OCI-LY3 (cell line): ENCODE measurements at regions not wholly inside any gene's neighbourhood (a gene's known extent, or its start where the extent isn't known, plus 50 kb on each side); places are given as distances from the start of the nearest gene placed in this dataset.

ENCODE experiments used
- EZH2phosphoT487 ChIP-seq: fragments of 200-600 bp; shearing (Covaris generic); IDR thresholded peaks from 2 replicates; pipeline ENCODE4 v1.6.1; 2018; ENCODE audit warnings: antibody characterized with exemption, mixed run types, low read depth
- TF ChIP-seq, protein P1 (sequence below): fragments of 200-600, 300-600 bp; sonication (generic); IDR thresholded peaks from 2 replicates; pipeline ENCODE4 v1.5.1; 2014; ENCODE audit warnings: antibody characterized with exemption, low read length, low read depth

DNA sequence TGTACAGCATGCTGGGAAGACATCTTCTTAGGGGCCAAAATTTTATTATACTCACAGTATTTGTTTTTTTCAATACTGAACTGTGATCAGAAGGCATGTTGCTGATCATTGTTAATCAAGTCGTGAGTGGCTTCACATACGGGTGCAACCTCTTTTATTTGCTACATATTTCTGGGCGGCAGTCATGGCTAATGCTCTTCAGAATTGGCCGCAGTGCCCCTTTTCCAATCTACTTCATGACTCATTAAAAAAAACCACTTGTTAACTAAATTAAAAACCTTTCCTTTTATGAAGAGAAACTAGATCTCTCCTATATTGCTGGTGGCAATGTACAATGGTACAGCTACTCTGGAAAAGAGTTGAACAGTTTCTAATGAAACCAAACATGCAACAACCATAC is 101.5 kb upstream of the C1GALT1C1 start:
- TF ChIP-seq, protein P1, sequence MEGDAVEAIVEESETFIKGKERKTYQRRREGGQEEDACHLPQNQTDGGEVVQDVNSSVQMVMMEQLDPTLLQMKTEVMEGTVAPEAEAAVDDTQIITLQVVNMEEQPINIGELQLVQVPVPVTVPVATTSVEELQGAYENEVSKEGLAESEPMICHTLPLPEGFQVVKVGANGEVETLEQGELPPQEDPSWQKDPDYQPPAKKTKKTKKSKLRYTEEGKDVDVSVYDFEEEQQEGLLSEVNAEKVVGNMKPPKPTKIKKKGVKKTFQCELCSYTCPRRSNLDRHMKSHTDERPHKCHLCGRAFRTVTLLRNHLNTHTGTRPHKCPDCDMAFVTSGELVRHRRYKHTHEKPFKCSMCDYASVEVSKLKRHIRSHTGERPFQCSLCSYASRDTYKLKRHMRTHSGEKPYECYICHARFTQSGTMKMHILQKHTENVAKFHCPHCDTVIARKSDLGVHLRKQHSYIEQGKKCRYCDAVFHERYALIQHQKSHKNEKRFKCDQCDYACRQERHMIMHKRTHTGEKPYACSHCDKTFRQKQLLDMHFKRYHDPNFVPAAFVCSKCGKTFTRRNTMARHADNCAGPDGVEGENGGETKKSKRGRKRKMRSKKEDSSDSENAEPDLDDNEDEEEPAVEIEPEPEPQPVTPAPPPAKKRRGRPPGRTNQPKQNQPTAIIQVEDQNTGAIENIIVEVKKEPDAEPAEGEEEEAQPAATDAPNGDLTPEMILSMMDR: no peak
- no peak for TF ChIP-seq EZH2phosphoT487
